ENCODE measurements at regions not wholly inside any gene's neighbourhood (a gene's known extent, or its start where the extent isn't known, plus 50 kb on each side); places are given as distances from the start of the nearest gene placed in this dataset.

DNA sequence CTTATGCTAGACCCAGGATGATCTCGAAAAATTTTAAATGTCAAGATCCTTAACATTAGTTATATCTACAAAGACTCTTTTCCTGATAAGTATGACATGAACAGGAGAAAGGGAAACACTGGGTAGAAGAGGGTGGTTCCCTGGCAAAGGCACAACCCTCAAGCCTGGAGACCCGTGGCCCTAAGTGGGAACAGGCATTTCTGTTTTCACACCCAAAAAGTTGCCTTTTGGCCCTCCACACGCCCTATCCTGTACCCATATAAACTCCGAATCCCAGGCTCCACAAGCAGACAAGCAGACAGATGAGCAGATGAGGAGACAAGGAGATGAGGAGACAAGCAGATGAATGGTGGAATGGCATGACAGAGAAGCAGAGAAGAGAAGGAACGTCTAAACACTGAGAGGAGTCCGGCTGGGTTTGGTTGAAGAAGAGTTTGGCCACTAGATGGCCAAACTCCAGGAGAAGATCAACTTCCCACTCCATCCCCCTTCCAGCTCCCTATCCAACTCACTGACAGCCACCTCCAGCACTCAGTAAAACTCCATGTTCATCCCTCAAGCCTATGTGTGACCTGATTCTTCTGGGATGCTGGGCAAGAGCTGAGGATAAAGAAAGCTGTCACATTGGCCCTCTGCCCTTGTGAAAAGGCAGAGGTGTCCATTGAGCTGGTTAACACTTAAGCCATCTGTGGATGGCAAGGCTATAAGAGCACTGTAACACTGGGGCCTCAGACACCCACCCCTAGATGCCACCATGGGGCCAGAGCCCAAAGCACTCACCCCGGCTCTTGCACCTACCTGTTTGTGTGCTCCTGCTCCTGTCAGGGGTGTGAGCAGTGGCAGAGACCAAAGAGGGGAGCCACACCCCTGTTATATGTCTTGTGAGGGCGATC, 139.6 kb upstream of the FAM20A start:
- Histone ChIP-seq H3K36me3 (ENCODE audit: control insufficient read depth, insufficient read depth, low read length) (no peaks in the 10 kb centered on the region), H3K27me3 (ENCODE audit: control insufficient read depth, insufficient read depth, low read length, poor library complexity, severe bottlenecking) (no peaks in the 10 kb centered on the region), H3K9me3 (ENCODE audit: control insufficient read depth, low read length) (no peaks in the 10 kb centered on the region), H3K4me1 (ENCODE audit: control insufficient read depth, insufficient read depth, low read length) (no peaks in the 10 kb centered on the region), H3K27ac (ENCODE audit: insufficient read depth, low read depth, low read length, poor library complexity, severe bottlenecking) (no peak overlapping the region), H3K4me3 (ENCODE audit: insufficient read depth, low read depth, low read length) (no peak overlapping the region)
- WGBS, 2 experiments, result 94 to 95% methylated on average over 7 to 8 of the region's 8 CpGs

DNA sequence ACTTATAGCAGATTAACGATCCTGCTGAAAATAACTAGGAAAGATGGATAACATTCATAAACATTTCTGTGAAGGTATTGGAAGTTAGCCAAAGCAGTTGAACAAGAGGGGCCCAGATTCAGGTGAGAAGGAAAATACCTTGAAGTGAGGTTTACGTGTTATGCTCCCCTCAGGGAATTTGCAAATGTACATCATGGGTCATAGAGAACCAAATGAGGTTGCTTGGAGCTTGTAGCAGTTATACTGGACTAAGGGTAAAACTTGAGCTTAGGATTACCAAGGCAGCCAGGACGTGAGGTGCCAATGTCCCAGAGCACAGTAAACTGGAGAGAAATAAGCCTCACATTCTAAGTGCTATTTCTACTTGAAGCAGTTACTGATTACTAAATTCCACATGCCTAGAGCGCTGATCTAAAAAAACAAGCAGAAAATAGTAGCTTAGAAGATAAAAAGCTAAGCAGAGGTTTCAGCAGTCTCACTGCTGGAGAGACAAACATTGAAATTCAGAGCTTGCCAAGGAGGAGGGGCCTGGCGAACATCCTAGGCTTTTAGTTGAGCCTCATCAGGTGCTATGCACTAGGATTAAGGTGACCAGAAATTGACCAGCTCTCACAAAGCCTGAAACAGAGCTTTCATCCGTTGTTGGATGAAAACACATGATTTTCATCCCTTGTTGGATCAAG, 136.7 kb upstream of the FAM20A start:
- 87 to 90% methylated on average over 6 of the region's 6 CpGs for WGBS, 2 experiments
- H3K27me3 ChIP-seq (ENCODE audit: control insufficient read depth, insufficient read depth, low read length, poor library complexity, severe bottlenecking), result no peaks in the 10 kb centered on the region
- H3K36me3 ChIP-seq (ENCODE audit: control insufficient read depth, insufficient read depth, low read length), result no peaks in the 10 kb centered on the region
- H3K4me1 ChIP-seq (ENCODE audit: control insufficient read depth, insufficient read depth, low read length), result no peaks in the 10 kb centered on the region
- no peak overlapping the region for H3K4me3 ChIP-seq (ENCODE audit: insufficient read depth, low read depth, low read length)
- no peak overlapping the region for H3K27ac ChIP-seq (ENCODE audit: insufficient read depth, low read depth, low read length, poor library complexity, severe bottlenecking)
- H3K9me3 ChIP-seq (ENCODE audit: control insufficient read depth, low read length), result no peaks in the 10 kb centered on the region

DNA sequence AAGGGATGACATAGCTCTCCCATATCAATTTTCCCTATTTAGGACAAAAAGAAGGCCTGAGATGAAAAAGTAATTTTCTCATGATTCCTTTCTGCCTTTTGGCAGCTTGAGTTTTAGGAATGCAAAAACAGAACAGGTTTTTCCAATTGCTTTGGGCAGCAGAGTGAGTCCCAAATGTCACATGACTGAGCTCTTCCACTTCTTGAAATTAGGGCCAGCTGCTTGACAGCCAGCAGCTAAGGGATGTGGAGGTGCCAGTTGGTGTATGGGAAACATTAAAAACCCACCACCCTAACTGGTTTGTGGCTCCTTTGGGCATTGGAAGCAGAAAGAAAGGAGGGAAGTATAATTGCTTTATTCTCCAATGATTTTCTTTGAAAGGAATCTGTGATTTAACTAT, 133.8 kb upstream of the FAM20A start:
- Histone ChIP-seq H3K27me3 (ENCODE audit: control insufficient read depth, insufficient read depth, low read length, poor library complexity, severe bottlenecking) (no peaks in the 10 kb centered on the region), H3K9me3 (ENCODE audit: control insufficient read depth, low read length) (no peaks in the 10 kb centered on the region), H3K4me1 (ENCODE audit: control insufficient read depth, insufficient read depth, low read length) (no peaks in the 10 kb centered on the region), H3K4me3 (ENCODE audit: insufficient read depth, low read depth, low read length) (no peak overlapping the region), H3K36me3 (ENCODE audit: control insufficient read depth, insufficient read depth, low read length) (no peaks in the 10 kb centered on the region), H3K27ac (ENCODE audit: insufficient read depth, low read depth, low read length, poor library complexity, severe bottlenecking) (no peak overlapping the region)

DNA sequence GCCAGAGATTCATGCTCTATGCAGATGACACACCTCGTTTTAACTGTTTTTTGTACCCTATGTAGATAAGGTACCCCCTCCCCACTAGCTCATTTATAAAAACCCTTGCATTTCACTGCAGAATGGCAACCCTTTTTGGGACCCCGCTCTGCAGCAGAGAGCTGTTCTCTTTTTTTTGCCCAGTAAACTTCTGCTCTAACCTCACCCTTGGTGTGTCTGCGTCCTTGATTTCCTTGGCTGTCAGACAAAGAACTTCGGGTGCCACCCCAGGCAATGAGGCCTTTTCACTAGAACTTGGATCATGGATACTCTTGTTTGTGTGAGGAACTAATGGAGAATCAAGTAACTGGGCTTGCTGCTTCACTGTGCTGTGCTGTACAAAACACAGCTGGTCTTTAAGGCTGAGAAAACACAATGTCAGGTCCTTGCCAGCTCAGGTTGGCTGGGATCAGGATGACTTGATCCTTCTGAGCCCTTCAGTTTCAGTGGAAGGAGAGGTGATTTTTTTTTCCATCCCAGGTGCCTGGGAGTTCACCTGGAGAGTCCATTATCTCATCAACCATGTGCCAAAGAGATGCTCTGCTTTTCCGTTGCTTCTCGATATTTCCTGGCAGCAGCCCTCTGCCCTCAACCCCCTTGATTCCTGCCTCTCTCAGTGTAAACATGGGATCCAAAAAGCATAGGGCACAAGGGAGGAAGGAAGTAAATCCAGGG, 133.2 kb upstream of the FAM20A start:
- H3K4me1 ChIP-seq (ENCODE audit: control insufficient read depth, insufficient read depth, low read length), result no peaks in the 10 kb centered on the region
- no peaks in the 10 kb centered on the region for H3K36me3 ChIP-seq (ENCODE audit: control insufficient read depth, insufficient read depth, low read length)
- H3K9me3 ChIP-seq (ENCODE audit: control insufficient read depth, low read length), result no peaks in the 10 kb centered on the region
- no peak overlapping the region for H3K27ac ChIP-seq (ENCODE audit: insufficient read depth, low read depth, low read length, poor library complexity, severe bottlenecking)
- H3K4me3 ChIP-seq (ENCODE audit: insufficient read depth, low read depth, low read length), result no peak overlapping the region
- 93 to 95% methylated on average over 6 of the region's 6 CpGs for whole genome bisulfite sequencing, 2 experiments
- H3K27me3 ChIP-seq (ENCODE audit: control insufficient read depth, insufficient read depth, low read length, poor library complexity, severe bottlenecking), result no peaks in the 10 kb centered on the region

DNA sequence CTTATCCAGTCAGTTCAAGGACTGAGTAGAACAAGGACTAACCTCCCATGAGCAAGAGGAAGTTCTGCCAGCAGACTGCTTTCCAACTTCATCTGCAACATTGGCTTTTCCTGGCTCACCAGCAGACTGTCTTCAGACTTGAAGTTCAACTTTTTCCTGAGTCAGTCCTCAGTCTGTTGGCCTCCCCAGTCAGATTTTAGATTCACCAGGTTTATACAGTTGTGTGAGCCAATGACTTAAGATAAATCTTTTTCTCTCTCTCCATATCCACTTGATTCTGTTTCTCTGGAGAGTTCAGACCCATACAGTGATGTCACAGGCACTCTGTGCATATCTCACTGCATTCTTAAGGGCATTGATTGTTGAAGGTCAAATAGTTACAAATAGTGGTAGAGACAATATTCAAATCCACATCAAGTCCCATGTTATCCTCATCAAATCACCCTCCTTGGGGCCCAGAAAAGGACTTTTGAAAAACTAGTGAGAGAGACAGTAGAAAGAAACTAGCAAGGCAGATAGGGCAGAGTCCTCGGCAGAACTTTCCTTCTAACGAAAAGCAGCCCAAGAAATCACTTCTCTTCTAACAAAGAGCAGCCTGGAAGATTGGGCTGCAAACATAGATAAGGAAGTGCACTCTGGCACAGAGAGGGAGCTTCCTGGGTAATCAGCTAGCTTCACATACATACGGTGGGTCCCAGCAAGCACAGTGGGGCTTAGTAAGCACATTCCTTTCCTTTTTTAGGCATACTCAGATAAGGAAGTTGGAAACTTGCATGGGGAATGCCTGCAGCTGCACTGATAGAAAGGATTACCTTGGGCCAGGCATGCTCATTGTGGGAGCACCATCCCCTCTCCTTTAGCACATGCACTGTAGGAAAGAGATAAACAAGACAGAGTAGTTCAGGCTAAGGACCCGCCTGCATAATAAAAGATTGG, 132.3 kb upstream of the FAM20A start:
- no peak overlapping the region for H3K27ac ChIP-seq (ENCODE audit: insufficient read depth, low read depth, low read length, poor library complexity, severe bottlenecking)
- no peak overlapping the region for H3K4me3 ChIP-seq (ENCODE audit: insufficient read depth, low read depth, low read length)
- H3K9me3 ChIP-seq (ENCODE audit: control insufficient read depth, low read length), result no peaks in the 10 kb centered on the region
- no peaks in the 10 kb centered on the region for H3K36me3 ChIP-seq (ENCODE audit: control insufficient read depth, insufficient read depth, low read length)
- no peaks in the 10 kb centered on the region for H3K27me3 ChIP-seq (ENCODE audit: control insufficient read depth, insufficient read depth, low read length, poor library complexity, severe bottlenecking)
- WGBS, 2 experiments, result 71 to 77% methylated on average over 4 of the region's 4 CpGs
- H3K4me1 ChIP-seq (ENCODE audit: control insufficient read depth, insufficient read depth, low read length), result no peaks in the 10 kb centered on the region

DNA sequence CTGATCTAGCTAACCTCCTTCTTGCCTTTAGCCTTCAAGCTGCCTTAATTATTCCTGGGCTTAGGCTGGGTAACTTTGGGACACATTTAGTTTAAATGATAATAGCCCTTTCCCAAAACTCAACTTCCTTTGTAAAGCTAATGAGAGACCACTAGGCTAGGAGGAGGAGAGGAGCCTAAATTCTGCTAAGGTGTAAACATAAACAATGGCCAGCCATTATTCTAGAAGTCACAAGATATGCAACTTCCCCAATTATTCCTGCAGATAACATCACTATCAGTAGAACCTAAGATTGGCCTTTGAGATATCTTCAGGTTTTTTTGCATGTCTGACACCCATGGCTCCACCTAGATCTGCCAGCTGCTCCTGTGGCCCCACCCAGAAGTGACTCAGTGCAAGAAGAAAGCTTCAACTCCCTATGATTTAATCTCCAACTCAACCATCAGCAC, 131.2 kb upstream of the FAM20A start:
- no peak overlapping the region for H3K4me3 ChIP-seq (ENCODE audit: insufficient read depth, low read depth, low read length)
- H3K27me3 ChIP-seq (ENCODE audit: control insufficient read depth, insufficient read depth, low read length, poor library complexity, severe bottlenecking), result no peaks in the 10 kb centered on the region
- H3K4me1 ChIP-seq (ENCODE audit: control insufficient read depth, insufficient read depth, low read length), result no peaks in the 10 kb centered on the region
- H3K27ac ChIP-seq (ENCODE audit: insufficient read depth, low read depth, low read length, poor library complexity, severe bottlenecking), result no peak overlapping the region
- no peaks in the 10 kb centered on the region for H3K9me3 ChIP-seq (ENCODE audit: control insufficient read depth, low read length)
- no peaks in the 10 kb centered on the region for H3K36me3 ChIP-seq (ENCODE audit: control insufficient read depth, insufficient read depth, low read length)

DNA sequence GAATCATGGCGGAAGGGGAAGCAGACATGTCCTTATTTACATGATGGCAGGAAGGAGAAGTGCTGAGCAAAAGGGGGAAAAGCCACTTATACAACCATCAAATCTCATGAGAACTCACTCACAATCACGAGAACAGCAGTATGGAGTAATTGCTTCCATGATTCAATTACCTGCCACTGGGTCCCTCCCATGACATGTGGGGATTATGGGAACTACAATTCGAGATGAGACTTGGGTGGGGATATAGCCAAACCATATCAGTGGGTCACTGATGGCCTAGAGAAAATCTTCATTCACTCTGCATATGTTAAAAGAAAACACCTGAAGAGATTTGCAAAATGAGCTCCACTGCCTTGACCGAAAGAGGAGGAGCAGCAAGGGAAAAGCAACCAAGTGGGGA, 130.3 kb upstream of the FAM20A start:
- 69 to 88% methylated on average over 4 of the region's 4 CpGs for WGBS, 2 experiments
- Histone ChIP-seq H3K27ac (ENCODE audit: insufficient read depth, low read depth, low read length, poor library complexity, severe bottlenecking) (no peak overlapping the region), H3K36me3 (ENCODE audit: control insufficient read depth, insufficient read depth, low read length) (no peaks in the 10 kb centered on the region), H3K4me3 (ENCODE audit: insufficient read depth, low read depth, low read length) (no peak overlapping the region), H3K4me1 (ENCODE audit: control insufficient read depth, insufficient read depth, low read length) (no peaks in the 10 kb centered on the region), H3K27me3 (ENCODE audit: control insufficient read depth, insufficient read depth, low read length, poor library complexity, severe bottlenecking) (no peaks in the 10 kb centered on the region), H3K9me3 (ENCODE audit: control insufficient read depth, low read length) (no peaks in the 10 kb centered on the region)

DNA sequence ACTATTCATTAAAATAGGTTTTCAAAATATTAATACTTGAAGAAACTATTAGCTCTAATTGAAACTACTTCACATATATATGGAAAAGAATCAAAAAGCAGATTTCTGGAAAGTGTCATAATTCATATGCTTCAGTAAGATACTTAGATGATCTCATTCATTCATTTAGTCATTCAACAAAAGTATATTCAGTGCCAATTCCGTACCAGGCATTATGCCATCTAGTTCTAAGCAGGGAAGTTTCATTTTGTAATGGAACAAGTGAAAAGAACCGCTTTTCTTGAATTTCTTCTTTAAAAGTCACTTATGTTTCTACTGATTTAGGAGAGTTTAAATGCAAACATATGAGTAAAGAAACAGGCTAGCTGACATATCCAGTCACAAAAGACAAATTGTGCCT, 118.3 kb upstream of the FAM20A start:
- WGBS, 2 experiments, result 62 to 90% methylated on average over 2 of the region's 2 CpGs

DNA sequence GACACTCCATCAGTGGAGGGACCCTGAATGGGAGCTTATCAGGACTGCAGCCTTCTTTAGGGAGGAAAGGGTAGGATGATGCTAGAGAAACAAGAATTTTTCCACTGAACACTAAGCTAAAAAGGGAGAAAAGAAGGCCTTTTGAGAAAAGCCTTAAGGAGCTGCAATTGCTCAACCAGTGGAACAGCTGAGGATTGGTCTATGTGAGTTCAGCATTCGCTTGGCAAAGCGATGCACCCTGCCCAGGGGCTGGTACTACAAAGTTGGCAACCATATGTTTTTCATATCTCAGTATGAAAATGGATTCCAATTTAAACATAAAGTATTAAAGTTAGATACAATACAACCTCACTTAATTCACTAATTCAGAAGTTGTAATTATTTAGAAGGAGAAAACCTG, 117.8 kb upstream of the FAM20A start:
- Histone ChIP-seq H3K9me3 (ENCODE audit: control insufficient read depth, low read length) (no peaks in the 10 kb centered on the region), H3K36me3 (ENCODE audit: control insufficient read depth, insufficient read depth, low read length) (no peaks in the 10 kb centered on the region), H3K4me3 (ENCODE audit: insufficient read depth, low read depth, low read length) (no peak overlapping the region), H3K27me3 (ENCODE audit: control insufficient read depth, insufficient read depth, low read length, poor library complexity, severe bottlenecking) (no peaks in the 10 kb centered on the region), H3K27ac (ENCODE audit: insufficient read depth, low read depth, low read length, poor library complexity, severe bottlenecking) (no peak overlapping the region), H3K4me1 (ENCODE audit: control insufficient read depth, insufficient read depth, low read length) (no peaks in the 10 kb centered on the region)
- WGBS, 2 experiments, result 91 to 94% methylated on average over 2 of the region's 2 CpGs

More for the DNA sequence above, 118.3 kb upstream of the FAM20A start:
- Histone ChIP-seq H3K27ac (ENCODE audit: insufficient read depth, low read depth, low read length, poor library complexity, severe bottlenecking) (no peak overlapping the region), H3K36me3 (ENCODE audit: control insufficient read depth, insufficient read depth, low read length) (no peaks in the 10 kb centered on the region), H3K4me1 (ENCODE audit: control insufficient read depth, insufficient read depth, low read length) (no peaks in the 10 kb centered on the region), H3K27me3 (ENCODE audit: control insufficient read depth, insufficient read depth, low read length, poor library complexity, severe bottlenecking) (no peaks in the 10 kb centered on the region), H3K4me3 (ENCODE audit: insufficient read depth, low read depth, low read length) (no peak overlapping the region), H3K9me3 (ENCODE audit: control insufficient read depth, low read length) (no peaks in the 10 kb centered on the region)
